HG02852 (cell line): ENCODE measurements at regions not wholly inside any gene's neighbourhood (a gene's known extent, or its start where the extent isn't known, plus 50 kb on each side); places are given as distances from the start of the nearest gene placed in this dataset.
"Not testable (repeated sequence)": the region's sequence is repeated elsewhere in the genome, so short reads cannot be mapped to it uniquely, and the experiment has no call there.

Experiments
- ATAC-seq: cut with Tn5 transposase; IDR thresholded peaks from one replicate; pipeline ENCODE4 v1.9.1; 2021; ENCODE audit warnings: mild to moderate bottlenecking, moderate library complexity; ENCODE audit not compliant: unreplicated experiment

DNA sequence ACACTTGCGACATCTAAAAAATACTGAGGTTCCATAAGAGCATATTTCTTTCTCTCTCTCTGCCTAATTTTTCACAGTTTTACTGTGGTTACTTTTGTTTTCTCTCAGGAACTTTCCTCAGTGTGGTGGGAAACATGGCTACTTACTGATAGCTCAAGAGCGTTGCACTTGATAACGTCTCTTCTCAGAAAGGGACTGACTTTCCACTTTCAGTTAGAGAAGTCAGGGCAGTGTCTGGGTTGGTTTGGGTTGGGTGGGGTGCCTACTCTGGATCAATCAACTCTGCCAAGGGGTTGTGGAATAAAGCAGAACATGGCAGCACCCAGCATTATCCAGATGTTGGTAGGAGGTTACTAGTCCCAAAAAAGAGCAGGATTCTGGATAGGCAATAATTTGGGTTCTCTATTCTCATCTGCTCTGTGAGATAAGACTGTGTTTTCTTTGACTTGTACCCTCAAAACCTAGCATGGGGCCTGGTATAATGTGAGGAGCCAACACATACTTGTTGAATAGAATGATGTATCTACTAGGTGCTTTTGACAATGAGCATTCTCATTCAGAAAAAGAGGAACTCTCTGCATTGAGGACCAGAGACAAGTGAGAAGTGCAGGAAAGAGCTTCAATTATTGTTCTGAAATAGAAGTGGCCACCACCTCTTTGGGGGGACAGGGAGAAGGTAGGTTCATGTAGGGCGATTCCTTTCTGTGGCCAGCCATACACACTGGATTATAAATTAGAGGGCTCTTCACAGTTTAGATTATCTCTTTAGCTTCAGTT, 315.7 kb downstream of the REEP3 start:
- ATAC-seq = no peak

DNA sequence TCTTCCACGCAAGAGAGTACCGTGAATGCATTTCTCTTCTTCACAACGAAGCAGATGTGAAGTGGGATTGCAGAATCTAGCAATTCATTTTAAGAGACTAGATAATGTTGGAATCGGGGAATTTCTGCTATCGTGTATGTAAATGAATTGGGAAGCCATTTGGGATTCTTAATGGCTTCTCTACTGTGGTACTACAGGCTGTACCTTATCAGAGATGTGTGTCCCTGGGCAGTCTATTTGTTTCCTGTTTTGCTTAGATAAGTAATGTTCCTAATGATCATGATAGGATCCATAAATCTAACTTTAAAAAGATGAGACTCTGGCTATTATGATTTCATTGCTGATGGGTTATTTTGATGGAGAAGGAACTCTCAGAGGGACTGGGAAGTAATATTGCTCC, 320.6 kb downstream of the REEP3 start:
- no peak for ATAC-seq

DNA sequence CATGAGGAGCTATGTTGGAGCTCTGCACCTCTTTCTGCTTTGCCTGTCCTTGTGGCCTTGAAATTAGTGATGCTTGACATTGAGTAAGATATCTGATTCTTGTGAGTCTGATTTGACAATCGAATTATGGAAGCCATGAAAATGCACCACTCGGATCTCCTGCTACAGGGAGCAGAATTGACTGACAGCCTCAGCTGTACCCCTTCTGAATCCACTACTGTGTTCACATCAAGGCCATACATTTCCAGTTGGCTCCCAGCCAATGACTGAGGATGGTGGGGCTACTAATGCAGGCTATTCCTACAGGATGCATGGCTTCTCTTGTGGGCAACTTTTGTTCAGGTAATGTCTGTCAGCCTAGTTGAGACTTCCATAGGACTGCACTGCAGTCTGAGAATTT, 321.9 kb downstream of the REEP3 start:
- no peak for ATAC-seq

DNA sequence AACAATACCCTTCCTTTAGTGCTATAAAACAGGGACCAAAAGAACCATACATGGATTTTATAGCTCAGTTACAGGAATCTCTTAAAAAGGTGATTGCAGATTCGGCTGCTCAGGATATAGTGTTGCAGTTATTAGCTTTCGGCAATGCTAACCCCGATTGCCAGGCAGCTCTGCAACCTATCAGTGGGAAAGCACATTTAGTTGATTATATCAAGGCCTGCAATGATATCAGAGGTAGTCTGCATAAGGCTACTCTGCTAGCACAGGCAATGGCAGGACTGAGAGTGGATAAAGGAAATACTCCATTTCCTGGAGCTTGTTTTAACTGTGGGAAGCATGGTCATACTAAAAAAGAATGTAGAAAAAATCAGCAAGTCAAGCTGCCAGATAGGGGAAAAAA, 327.7 kb downstream of the REEP3 start:
- not testable (repeated sequence) for ATAC-seq

DNA sequence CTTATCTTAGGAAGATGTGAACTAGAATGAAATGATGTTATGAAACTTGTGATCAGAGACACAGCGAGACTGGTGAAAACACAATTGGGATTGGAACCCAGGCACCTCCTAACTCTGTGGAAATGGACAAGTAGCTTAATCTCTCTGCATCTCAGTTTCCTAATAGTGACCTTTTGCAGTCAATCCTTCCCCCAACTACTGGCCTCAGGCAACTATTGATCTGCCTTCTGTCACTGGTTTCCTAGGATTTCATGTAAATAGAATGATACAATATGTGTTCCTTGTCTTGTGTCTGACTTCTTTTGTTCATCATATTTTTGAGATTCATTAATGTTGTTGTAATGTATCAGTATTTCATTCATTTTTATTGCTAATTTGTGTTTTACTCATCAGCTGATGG, 341.7 kb downstream of the REEP3 start:
- no peak for ATAC-seq

DNA sequence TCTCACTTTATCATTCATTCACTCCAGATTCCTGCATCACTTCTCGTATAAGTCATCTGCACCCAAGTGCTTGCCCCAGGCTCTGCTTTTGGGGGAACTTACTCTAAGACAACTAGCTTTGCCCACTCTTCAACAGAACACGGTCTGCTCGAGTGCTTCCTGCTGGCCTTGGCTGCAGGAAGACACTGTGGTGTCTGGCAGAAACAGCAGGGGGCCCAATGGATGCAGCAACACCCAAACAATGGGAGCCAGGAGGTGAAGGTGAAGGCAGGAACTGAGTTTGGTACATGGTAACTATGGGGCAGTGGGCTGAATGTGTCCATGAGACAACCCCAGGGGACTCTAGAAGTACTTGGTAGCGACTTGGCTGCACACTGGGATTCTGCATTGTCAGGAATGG, 344.0 kb downstream of the REEP3 start:
- no peak for ATAC-seq

DNA sequence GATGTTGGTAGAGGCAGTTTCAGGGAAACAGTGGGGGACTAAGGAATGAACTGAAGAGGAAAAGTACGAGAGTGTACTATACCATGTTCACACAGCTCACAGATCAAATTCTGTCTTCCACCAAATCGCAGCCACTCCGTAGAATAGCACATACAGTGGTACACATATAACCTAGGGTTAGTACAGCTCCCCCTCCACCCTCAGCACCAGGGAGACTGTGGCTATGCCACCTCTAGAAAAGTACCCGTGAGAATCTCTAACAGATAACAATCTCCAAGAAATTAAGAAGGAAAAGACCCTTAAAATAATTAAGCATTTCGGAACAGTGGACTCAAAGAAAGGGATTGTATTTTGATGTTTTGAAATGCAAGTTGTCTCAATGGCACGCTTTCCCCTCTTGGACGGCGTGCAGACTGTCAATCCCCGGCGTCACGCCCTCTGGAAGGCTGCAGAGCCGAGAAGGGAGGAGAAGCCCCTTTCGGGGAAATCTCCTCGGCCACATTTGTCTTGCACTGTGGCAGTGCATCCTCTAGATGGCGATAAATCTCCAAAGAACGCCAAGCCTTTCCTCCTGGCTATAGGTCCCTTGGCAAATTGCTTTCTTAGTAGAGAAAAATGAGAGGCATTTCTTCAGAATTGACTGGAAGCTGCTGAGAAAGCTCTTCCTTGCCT, 345.0 kb downstream of the REEP3 start:
- ATAC-seq = peak; percentile 93

DNA sequence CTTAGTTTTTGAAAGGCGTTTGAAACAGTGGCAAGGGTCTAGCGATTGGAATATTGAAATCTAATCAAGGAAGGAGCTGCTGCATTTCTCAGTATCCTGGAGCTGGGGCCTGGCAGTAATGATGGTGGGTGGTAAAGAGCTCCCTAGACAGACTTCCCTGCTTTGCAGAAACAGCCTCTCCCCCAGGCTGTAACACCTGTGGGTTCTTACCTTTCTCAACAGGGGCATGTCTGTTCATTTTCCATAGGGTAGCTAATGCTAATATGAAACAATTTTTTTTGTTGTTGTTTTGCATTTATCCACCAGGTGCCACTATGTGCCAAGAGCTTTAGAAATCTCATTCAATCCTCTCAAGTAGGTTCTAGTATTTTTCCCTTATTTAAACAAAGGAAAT, 345.5 kb downstream of the REEP3 start:
- peak; percentile 64 for ATAC-seq

DNA sequence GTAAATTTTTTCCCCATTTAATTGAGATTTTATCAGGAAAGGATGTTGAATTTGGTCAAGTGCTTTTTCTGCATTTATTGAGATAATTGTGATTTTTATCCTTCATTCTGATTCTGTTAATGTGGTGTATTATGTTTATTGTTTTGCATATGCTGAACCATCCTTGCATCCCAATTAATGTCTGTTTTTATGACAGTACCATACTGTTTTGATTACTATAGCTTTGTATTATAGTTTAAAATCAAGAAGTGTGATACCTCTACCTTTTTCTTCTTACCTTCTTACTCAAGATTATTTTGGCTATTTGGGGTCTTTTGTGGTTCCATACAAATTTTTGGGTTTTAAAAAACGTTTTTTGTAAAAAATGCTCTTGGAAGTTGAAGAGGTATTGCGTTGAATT, 357.2 kb downstream of the REEP3 start:
- no peak for ATAC-seq

DNA sequence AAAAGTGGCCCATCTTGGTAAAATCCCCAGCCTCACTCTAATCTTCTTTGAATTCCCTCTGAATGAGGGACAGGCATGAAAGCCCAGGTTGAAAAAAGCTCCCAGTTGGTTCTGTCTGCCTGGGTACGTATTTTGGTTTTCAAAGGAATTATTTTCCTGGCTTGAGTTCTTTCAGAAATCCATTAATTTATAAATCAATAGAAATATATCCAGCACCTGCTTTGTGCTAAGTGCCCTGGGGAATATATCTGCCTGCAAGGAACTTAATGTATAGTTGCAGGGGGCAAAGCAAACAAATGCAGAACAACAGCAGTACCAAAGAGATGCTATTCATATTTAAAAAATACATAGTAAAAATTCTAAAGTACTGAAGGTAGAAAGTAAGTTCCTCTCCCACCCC, 362.7 kb downstream of the REEP3 start:
- no peak for ATAC-seq

DNA sequence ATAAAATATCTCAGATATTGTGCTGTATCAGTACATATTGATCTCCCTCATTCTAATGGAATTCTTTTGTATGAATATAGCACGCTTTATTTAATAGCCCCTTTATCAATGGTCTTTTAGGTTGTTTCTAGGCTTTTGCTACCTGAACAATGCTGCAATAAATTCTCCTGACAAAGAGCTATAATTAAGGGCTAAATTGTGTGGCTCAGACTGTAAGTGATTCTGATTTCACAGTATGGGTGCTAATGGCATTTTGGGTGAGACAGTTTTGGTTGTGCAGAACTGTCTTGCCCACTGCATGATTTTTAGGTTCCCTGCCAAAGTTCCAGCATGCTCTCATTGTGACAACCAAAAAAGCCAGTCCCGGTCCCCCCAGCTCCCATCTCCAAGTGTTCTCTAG, 363.2 kb downstream of the REEP3 start:
- ATAC-seq = no peak

DNA sequence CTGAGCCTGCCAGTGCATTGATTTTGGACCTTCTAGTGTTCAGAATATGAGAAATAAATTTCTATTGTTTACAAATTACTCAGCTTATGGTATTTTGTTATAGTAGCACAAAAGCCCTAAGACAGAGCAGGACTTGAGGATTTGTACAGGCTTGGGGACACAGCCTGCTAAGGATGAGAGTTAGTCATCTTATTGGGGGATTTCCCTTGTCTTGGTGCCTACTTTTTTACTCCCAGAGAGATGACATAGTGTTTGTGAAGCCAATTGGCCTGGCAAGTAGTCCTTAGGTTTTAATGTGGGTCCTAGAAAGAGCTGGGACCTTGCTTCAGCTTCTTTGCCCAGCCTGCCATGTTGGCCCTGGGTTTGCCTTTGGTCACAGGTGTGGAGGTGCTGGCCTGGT, 364.0 kb downstream of the REEP3 start:
- no peak for ATAC-seq

DNA sequence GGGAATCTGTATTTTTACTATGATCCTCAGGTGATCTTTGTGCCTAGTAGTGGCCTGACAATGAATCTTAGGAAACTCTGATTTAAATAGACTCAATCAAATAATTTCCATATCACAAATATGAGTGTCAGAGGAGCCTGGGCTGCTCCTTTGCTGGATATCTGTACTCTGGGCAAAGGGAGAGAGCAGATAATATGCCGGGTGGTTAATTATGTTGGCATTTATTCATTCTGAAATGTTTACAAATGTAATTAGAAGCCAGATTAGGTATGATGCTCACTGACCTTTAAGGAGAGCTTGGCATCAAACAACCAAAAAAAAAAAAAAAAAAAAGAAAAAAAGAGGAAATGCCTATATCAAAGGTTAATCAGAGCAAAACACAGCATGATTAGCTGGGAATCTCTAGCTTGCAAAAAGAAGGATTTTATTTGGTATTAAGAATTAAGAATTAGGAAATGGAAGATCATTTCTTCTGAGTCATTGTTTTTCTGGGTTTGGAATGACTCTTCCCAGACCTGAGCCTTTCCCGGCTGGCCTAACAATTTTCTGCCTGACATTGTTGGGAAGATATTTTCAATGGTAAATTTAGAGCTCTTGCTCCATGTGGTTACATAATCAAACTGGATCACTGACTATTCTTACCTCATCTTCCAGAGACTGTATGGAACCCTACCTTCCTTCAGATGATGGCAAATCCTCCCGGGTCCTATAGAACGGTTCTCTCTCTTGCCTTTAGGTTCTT, 365.3 kb downstream of the REEP3 start:
- ATAC-seq = no peak

DNA sequence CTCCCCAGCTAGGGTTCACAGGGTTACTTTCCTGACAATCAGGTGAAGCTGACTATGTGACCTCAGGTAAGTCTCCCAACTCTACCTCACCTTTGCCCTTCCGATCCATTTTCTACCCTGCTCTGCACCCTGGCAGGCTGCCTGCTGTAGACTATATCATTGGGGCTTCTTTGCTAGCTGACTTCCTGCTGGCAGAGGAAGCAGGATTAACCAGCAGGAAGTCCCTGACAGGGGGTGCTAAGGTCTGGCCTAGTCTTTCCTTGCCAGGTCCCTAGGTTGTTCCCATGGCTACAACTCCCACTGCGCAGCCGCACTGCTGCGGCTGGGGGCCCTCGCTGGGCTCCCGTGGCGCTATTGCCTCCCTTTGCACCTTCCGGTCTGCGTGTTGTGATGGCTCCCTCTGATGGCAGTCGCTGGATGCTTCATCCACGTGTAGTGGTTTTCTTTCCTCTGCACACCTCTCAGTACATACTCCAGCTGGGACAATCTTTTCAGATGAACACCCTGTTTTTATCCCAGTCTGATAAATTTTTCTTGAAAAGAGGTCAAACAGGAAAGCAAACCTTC, 365.9 kb downstream of the REEP3 start:
- no peak for ATAC-seq

DNA sequence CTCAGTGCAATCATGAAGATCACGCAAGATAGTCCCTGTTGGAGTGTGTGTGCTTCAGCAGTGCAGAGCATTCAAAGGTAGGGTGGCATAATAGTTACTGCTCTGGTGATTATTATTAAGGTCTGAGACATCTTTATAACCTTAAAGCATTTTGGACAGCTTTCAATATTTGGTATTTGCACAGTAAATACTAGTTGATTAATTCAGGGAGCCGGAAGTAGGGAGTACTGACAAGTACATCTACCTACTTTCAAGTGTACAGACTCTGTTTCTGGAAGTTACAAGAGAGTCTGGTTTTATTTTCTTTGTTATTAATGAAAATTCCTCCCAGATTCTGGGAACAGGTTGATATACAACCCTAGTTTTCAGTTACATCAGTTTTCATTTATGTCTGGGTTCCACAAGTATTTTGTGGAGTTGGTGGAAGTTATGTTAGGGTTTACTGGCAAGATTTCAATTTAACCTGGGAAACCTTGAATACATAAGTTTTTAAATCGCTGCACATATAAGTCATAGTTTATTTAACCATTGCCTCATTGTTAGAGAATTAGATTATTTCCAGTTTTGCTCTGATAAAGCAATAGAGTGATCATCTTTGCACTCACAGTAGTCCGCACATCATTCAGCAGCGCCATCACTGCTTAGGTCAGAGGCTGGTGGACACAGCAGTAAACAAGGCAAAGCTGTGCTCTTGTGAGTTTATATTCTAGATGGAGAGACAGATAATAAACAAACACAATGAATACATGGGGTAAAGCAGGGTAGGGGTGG, 366.6 kb downstream of the REEP3 start:
- no peak for ATAC-seq

DNA sequence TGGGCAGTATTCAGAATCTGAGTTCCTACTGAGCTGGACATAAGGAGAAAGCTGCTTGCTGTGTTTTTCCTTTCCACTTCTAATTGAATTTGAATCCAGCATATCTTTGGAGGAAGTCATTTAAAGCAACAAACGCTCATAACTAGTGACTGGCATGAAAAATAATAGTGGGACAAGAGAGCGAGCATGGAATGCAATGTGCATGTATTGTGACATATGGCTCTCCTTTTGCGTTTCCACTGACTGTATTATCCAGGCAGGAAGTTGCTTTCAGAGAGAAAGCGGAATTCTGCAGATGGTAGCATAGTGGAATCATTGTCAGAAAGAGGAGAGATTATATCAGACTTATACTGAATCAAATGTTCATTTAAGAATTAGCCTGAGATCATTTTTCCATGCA, 368.6 kb downstream of the REEP3 start:
- ATAC-seq = no peak

DNA sequence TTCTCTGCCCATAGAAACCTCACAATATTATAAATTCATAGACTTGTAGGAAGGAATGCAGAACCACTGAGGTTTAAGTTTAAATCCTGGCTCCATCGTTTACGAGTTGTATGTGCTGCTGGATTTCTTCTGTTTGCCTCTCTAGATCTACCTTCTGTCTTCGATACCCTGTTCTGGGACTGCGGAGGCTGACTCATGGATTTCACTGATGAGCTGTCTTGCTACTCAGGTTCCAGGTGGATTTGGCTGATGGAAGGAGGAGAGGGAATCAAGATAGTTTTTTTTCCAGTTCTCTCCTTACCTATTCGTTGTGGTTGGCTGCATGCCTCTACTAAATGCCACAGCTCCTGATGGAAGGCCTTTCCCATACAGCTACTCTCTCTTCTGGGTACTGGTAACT, 375.8 kb downstream of the REEP3 start:
- no peak for ATAC-seq

DNA sequence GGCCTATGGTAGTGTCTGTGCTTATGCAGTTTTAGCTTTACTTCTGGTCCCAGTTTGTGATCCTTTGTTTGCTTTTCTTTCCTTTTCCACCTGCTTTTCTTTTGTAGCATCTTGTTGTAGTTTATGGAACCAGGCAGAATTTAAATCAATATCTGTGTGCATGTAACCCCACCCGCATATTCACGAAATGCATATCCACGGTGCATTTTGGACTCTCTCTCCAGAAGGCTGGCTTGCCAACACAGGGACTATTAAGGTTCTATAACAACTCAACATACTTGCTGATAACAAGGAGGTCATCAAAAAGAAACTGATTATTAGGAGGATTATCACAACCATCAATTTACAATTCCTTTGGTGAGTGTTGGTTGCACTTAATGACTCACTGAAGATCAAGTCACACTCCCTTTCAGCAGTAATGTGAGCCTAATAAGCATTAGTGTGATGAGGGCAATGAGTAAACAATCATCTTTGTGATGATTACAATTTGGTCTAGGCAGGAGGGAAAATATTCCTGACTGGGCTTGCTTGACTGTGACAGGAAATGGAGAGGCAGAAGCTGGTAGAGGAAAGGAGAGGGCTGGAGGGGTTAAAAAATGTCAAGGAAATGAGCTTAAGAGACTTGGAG, 378.6 kb downstream of the REEP3 start:
- no peak for ATAC-seq

DNA sequence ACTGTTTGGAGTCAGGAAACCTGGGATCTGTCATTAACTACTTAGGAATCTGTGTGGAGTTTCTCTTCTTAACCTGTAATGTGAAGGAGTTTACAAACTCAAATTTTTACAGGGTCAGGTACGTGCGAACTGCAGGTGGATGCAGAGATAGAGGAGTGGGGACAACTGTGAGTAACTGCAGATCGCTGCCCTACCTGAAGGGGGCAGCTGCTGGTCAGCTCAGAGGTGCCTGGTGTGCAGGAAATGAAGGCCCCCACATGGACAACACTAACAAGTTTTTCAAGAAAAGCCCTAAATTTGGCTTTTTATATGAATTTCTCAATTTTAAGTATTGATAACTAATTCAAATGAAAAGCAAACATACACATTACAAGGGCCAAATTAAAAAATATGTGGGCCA, 380.0 kb downstream of the REEP3 start:
- ATAC-seq = no peak

DNA sequence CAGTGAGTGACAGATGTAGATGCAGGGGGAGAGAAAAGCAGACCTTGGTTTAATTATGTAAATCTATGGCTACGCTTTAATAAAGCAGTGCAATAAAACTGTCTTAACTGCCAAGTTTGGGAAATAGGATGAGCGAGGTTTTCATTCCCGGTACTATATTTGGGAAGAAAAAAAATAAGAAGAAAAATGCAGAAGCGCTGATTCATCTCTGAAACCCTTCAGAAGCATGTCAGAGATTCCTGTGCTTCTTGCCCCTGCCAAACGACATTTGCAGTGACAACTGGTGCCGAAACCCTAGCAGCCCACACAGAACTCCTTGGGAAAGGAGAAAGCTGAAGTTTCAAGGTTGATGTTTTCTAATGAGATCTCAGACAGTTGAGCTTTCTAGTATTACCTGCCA, 380.7 kb downstream of the REEP3 start:
- no peak for ATAC-seq

DNA sequence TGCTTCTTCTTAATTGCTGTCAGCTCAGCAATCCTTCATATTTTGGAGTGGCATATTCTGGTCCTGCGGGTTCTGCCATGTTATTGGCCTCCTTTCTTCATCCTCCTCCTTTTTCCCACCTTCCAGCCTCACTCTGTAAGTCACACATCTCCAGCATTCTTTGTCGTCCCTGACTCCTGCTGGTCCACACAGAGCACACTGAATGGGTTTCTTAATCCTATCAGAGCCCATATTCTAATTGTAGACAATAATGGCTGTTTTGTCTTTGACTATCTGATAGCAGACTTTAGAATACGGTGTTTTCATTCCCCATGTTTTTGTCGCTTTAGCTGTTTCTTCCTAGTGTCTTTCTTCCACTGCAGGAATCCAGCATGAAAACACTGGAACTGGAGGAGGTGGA, 389.6 kb downstream of the REEP3 start:
- no peak for ATAC-seq
